Common myeloid progenitor, CD34-positive (primary cell): ENCODE measurements at regions not wholly inside any gene's neighbourhood (a gene's known extent, or its start where the extent isn't known, plus 50 kb on each side); places are given as distances from the start of the nearest gene placed in this dataset.

Source experiments
- CTCF ChIA-PET: fragments of 350-600 bp; sonication (Branson Sonifier 250); formaldehyde crosslinking; loops from one replicate; lab custom pipeline; 2021; ENCODE audit warnings: antibody characterized with exemption; lab: Charles Lee
- POLR2A ChIA-PET: fragments of 350-600 bp; sonication (Branson Sonifier 250); formaldehyde crosslinking; loops from one replicate; lab custom pipeline; 2021; ENCODE audit warnings: antibody characterized with exemption; lab: Charles Lee
- DNase-seq, 3 donors: peaks; one replicate each; pipeline versions ENCODE4 v3.0.0 to v3.0.0-alpha.2; 2013
- H3K27ac ChIP-seq, 2 experiments: 1 replicate in 1 of 2; 2 replicates in 1 of 2; pipeline ENCODE4 v1.7.0; 2013; ENCODE audit warnings: inconsistent platforms in 2 of 2, low read length in 2 of 2, mild to moderate bottlenecking in 2 of 2, low read depth in 1 of 2, moderate library complexity in 1 of 2; ENCODE audit not compliant: severe bottlenecking in 2 of 2, insufficient read depth in 1 of 2, poor library complexity in 1 of 2
- H3K27me3 ChIP-seq, 5 experiments: replicated peaks in 2 of 5; 1 replicate in 3 of 5; 2 replicates in 2 of 5; pipeline versions ENCODE4 v1.6.1 to v1.7.0; 2013; ENCODE audit warnings: low read length in 4 of 5, mild to moderate bottlenecking in 2 of 5, moderate library complexity in 2 of 5, inconsistent platforms in 1 of 5; ENCODE audit not compliant: insufficient read depth in 5 of 5, control insufficient read depth in 4 of 5
- H3K36me3 ChIP-seq, 4 experiments: 1 replicate in 2 of 4; 2 replicates in 2 of 4; pipeline versions ENCODE4 v1.6.1 to v1.7.0; 2013; ENCODE audit warnings: low read length in 3 of 4, control low read depth in 1 of 4, mild to moderate bottlenecking in 1 of 4; ENCODE audit not compliant: control insufficient read depth in 4 of 4, insufficient read depth in 4 of 4
- H3K4me1 ChIP-seq, 4 experiments: 1 replicate in 3 of 4; 2 replicates in 1 of 4; pipeline versions ENCODE4 v1.6.1 to v1.7.1; 2013; ENCODE audit warnings: low read length in 3 of 4, mild to moderate bottlenecking in 3 of 4, control low read depth in 1 of 4, inconsistent platforms in 1 of 4, moderate library complexity in 1 of 4; ENCODE audit not compliant: control insufficient read depth in 4 of 4, insufficient read depth in 4 of 4; ENCODE audit errors: control extremely low read depth in 1 of 4
- H3K4me3 ChIP-seq, 7 experiments: 1 replicate in 4 of 7; 2 replicates in 3 of 7; pipeline versions ENCODE4 v1.5.1 to v1.7.0; 2013; ENCODE audit warnings: mild to moderate bottlenecking in 7 of 7, low read length in 6 of 7, moderate library complexity in 6 of 7, inconsistent platforms in 2 of 7, low read depth in 2 of 7, control low read depth in 1 of 7; ENCODE audit not compliant: insufficient read depth in 4 of 7, control insufficient read depth in 1 of 7; ENCODE audit errors: extremely low read depth in 1 of 7
- H3K9me3 ChIP-seq, 5 experiments: 1 replicate in 4 of 5; 2 replicates in 1 of 5; pipeline versions ENCODE4 v1.6.1 to v1.7.1; 2013; ENCODE audit warnings: low read length in 4 of 5, mild to moderate bottlenecking in 2 of 5, inconsistent platforms in 1 of 5, low read depth in 1 of 5, moderate library complexity in 1 of 5; ENCODE audit not compliant: control insufficient read depth in 4 of 5, insufficient read depth in 2 of 5; ENCODE audit errors: control extremely low read depth in 1 of 5
- WGBS: methylation state at CpG from one replicate; pipeline ENCODE4 v1.1.5; 2013; ENCODE audit not compliant: insufficient coverage; 5-methylcytosine and 5-hydroxymethylcytosine counted together

GRCh38 chr14:51168215-51168613 is 71.8 kb upstream of the TMX1 start:
- Histone ChIP-seq H3K9me3 (no peaks in the 10 kb centered on the region), H3K4me3 (no peak overlapping the region), H3K27ac (no peak overlapping the region), H3K27me3 (no peaks in the 10 kb centered on the region), H3K4me1 (no peaks in the 10 kb centered on the region), H3K36me3 (no peaks in the 10 kb centered on the region)
- ChIA-PET CTCF (no interaction called here), POLR2A (no interaction called here)
- no CpG with 5 or more reads among the region's 2 CpGs for WGBS
- DNase-seq: no peak

- Histone ChIP-seq H3K4me1 (no peaks in the 10 kb centered on the region), H3K27me3 (no peaks in the 10 kb centered on the region), H3K9me3 (no peaks in the 10 kb centered on the region), H3K4me3 (no peak overlapping the region), H3K36me3 (no peaks in the 10 kb centered on the region), H3K27ac (no peak overlapping the region)
- no CpG with 5 or more reads among the region's 1 CpG for WGBS
- DNase-seq: no peak
- POLR2A ChIA-PET: no interaction called here
- CTCF ChIA-PET: no interaction called here
Observed at GRCh38 chr14:51173863-51174262, 66.2 kb upstream of the TMX1 start.

- POLR2A ChIA-PET: no interaction called here
- 87% methylated on average over 3 of the region's 4 CpGs for WGBS
- H3K36me3 ChIP-seq: no peaks in the 10 kb centered on the region
- H3K27ac ChIP-seq: no peak overlapping the region
- no peak for DNase-seq
- H3K4me1 ChIP-seq: no peaks in the 10 kb centered on the region
- no peaks in the 10 kb centered on the region for H3K9me3 ChIP-seq
- no peak overlapping the region for H3K4me3 ChIP-seq
- H3K27me3 ChIP-seq: no peaks in the 10 kb centered on the region
- CTCF ChIA-PET: no interaction called here
Observed at GRCh38 chr14:51176839-51177238, 63.2 kb upstream of the TMX1 start.

- no peaks in the 10 kb centered on the region for H3K36me3 ChIP-seq
- H3K4me3 ChIP-seq: no peak overlapping the region
- no peak overlapping the region for H3K27ac ChIP-seq
- ChIA-PET POLR2A (no interaction called here), CTCF (no interaction called here)
- 57% methylated on average over 5 of the region's 9 CpGs for WGBS
- no peak for DNase-seq
- no peaks in the 10 kb centered on the region for H3K9me3 ChIP-seq
- H3K4me1 ChIP-seq: no peaks in the 10 kb centered on the region
- no peaks in the 10 kb centered on the region for H3K27me3 ChIP-seq
Observed at GRCh38 chr14:51180577-51180976, 59.5 kb upstream of the TMX1 start.

GRCh38 chr14:51182131-51182565 is 57.9 kb upstream of the TMX1 start:
- H3K27ac ChIP-seq: no peak overlapping the region
- no peaks in the 10 kb centered on the region for H3K9me3 ChIP-seq
- POLR2A ChIA-PET: no interaction called here
- no peaks in the 10 kb centered on the region for H3K27me3 ChIP-seq
- WGBS: 100% methylated on average over 3 of the region's 3 CpGs
- no peaks in the 10 kb centered on the region for H3K4me1 ChIP-seq
- no peak for DNase-seq
- no peak overlapping the region for H3K4me3 ChIP-seq
- H3K36me3 ChIP-seq: no peaks in the 10 kb centered on the region
- CTCF ChIA-PET: no interaction called here

GRCh38 chr14:51185180-51185579 is 54.9 kb upstream of the TMX1 start:
- ChIA-PET CTCF (no interaction called here), POLR2A (no interaction called here)
- H3K36me3 ChIP-seq: no peaks in the 10 kb centered on the region
- H3K27me3 ChIP-seq: no peaks in the 10 kb centered on the region
- peak in 2 of 3 donors; percentile 5 to 15 for DNase-seq
- no peaks in the 10 kb centered on the region for H3K4me1 ChIP-seq
- no peak overlapping the region for H3K4me3 ChIP-seq
- no peaks in the 10 kb centered on the region for H3K9me3 ChIP-seq
- WGBS: 100% methylated on average over 1 of the region's 3 CpGs
- no peak overlapping the region for H3K27ac ChIP-seq

- Histone ChIP-seq H3K27me3 (no peaks in the 10 kb centered on the region), H3K4me1 (no peaks in the 10 kb centered on the region), H3K4me3 (no peak overlapping the region), H3K9me3 (no peaks in the 10 kb centered on the region), H3K36me3 (no peaks in the 10 kb centered on the region), H3K27ac (no peak overlapping the region)
- no peak for DNase-seq
- 89% methylated on average over 1 of the region's 1 CpG for WGBS
- CTCF ChIA-PET: no interaction called here
- POLR2A ChIA-PET: no interaction called here
Observed at GRCh38 chr14:51185754-51186153, 54.3 kb upstream of the TMX1 start.
